Gastroesophageal sphincter (tissue), 4 donors: ENCODE measurements at regions not wholly inside any gene's neighbourhood (a gene's known extent, or its start where the extent isn't known, plus 50 kb on each side); places are given as distances from the start of the nearest gene placed in this dataset.

Experiments
- ATAC-seq: fragments of 150-250 bp; one replicate; pipeline ENCODE4 v1.9.1; 2016; ENCODE audit warnings: mild to moderate bottlenecking, moderate library complexity
- H3K27ac ChIP-seq, 4 donors: fragments of 200-600 bp; sonication (generic) in 3 of 4; 1 replicate in 3 of 4; 2 replicates in 1 of 4; pipeline ENCODE4 v1.5.1; 2016 to 2019
- H3K27me3 ChIP-seq: fragments of 200-600 bp; sonication (generic); one replicate; pipeline ENCODE4 v1.5.1; 2019
- H3K36me3 ChIP-seq, 2 donors: fragments of 200-600 bp; sonication (generic); one replicate each; pipeline ENCODE4 v1.5.1; 2019; ENCODE audit warnings: control low read depth in 1 of 2
- H3K4me1 ChIP-seq, 3 donors: fragments of 200-600 bp; sonication (generic); 1 replicate in 2 of 3; 2 replicates in 1 of 3; pipeline ENCODE4 v1.5.1; 2016 to 2019; ENCODE audit warnings: control low read depth in 2 of 3
- H3K4me3 ChIP-seq, 2 donors: fragments of 200-600 bp; sonication (generic); one replicate each; pipeline ENCODE4 v1.5.1; 2019; ENCODE audit warnings: mild to moderate bottlenecking in 1 of 2, moderate library complexity in 1 of 2
- H3K9me3 ChIP-seq, 3 donors: fragments of 200-600 bp; sonication (generic); one replicate each; pipeline ENCODE4 v1.5.1; 2017 to 2019; ENCODE audit warnings: control low read depth in 2 of 3
- EP300 ChIP-seq: sonication (generic); formaldehyde crosslinking; IDR thresholded peaks from one replicate; pipeline ENCODE4 v1.6.1; 2017; ENCODE audit warnings: antibody characterized with exemption, mild to moderate bottlenecking
- POLR2A ChIP-seq, 2 donors: fragments of 450-650 bp; IDR thresholded peaks; one replicate each; pipeline ENCODE4 v1.6.1; 2017; ENCODE audit warnings: antibody characterized with exemption in 2 of 2, mild to moderate bottlenecking in 2 of 2, moderate library complexity in 1 of 2
- POLR2AphosphoS5 ChIP-seq: sonication (generic); formaldehyde crosslinking; IDR thresholded peaks from one replicate; pipeline ENCODE4 v1.6.1; 2017; ENCODE audit warnings: antibody characterized with exemption
- WGBS, 2 donors: methylation state at CpG; one replicate each; pipeline ENCODE4 v1.1.5; 2018; ENCODE audit warnings: low coverage in 1 of 2; 5-methylcytosine and 5-hydroxymethylcytosine counted together
- TF ChIP-seq, protein P1 (sequence below), 4 experiments: fragments of 200-600 bp in 2 of 4; fragments of 450-650 bp in 2 of 4; sonication (generic) in 1 of 4; IDR thresholded peaks; one replicate each; pipeline ENCODE4 v1.5.1; 2017 to 2019; ENCODE audit warnings: antibody characterized with exemption in 4 of 4, mild to moderate bottlenecking in 2 of 4, moderate library complexity in 2 of 4

DNA sequence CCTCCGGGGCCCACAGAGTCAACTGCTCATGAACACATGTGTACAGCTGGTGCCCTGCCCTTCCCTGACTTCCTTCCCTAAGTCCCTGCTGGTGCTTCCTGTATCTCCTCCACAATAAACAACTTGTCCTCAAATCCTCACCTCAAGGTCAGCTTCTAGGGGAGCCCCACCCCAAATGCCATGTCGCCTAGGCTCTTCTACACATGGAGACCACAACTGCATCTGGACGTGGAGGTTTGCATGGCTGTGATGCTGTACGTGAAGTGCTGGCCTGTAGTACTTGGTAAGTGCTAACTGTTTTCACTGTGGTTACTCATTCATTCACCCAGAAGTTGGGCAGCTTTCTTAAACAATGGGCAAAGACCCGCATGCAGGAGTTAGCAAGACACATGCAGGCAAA, 359.5 kb downstream of the SHANK2 start:
- no peak overlapping the region for H3K27ac ChIP-seq
- peaks cover 0 to 8% (median 0%) of the 10 kb centered on the region in 3 donors for H3K9me3 ChIP-seq
- no peak for TF ChIP-seq POLR2AphosphoS5
- no peak for TF ChIP-seq EP300
- TF ChIP-seq, protein P1, sequence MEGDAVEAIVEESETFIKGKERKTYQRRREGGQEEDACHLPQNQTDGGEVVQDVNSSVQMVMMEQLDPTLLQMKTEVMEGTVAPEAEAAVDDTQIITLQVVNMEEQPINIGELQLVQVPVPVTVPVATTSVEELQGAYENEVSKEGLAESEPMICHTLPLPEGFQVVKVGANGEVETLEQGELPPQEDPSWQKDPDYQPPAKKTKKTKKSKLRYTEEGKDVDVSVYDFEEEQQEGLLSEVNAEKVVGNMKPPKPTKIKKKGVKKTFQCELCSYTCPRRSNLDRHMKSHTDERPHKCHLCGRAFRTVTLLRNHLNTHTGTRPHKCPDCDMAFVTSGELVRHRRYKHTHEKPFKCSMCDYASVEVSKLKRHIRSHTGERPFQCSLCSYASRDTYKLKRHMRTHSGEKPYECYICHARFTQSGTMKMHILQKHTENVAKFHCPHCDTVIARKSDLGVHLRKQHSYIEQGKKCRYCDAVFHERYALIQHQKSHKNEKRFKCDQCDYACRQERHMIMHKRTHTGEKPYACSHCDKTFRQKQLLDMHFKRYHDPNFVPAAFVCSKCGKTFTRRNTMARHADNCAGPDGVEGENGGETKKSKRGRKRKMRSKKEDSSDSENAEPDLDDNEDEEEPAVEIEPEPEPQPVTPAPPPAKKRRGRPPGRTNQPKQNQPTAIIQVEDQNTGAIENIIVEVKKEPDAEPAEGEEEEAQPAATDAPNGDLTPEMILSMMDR (IDR thresholded peaks at IDR 0.05) = no peak
- no peak for TF ChIP-seq POLR2A (IDR thresholded peaks at IDR 0.05)
- no peaks in the 10 kb centered on the region for H3K27me3 ChIP-seq
- no peak for ATAC-seq
- no peaks in the 10 kb centered on the region for H3K4me1 ChIP-seq
- no peaks in the 10 kb centered on the region for H3K36me3 ChIP-seq
- H3K4me3 ChIP-seq = no peak overlapping the region
- WGBS, 2 donors = 73% methylated on average over 4 of the region's 5 CpGs; no CpG with 5 or more reads in 1 of the 2 donors

DNA sequence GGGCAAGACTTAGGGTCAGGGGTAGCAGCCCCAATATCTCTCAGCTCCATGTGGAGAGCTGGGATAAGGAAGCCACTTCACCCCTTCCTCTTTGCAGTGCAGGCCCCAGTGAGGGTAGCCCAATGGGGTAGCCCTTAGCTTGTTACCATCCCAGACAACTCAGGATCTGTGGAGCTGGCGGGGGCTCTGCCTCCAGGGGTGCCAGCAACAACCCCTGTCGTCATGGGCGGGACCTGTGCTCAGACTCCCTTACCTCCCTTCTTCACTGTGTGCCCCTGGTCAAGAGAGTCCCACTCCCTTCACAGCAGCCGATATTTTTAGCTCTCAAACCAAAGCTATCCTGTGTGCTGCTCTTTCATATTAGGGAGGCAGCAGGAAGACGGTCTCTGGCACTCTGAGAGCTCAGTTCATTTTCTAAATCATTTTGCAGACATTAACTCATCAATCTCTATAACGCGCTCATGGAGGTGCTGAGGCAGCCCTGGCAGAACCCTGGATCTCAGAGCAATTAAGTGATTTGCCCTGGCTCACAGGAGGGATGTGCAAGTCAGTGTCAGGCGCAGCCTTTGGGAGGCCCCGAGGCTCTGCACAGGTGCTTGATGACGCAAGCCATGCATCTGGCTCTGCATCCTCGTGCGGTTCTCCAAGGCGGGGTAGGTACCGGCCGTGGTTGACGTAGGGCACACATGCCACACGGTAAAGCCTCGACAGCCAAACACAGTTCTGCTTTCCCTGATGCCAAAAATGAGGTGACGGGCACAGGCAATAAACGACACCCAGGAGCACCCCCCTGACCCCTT, 357.6 kb downstream of the SHANK2 start:
- no peak for TF ChIP-seq POLR2A (IDR thresholded peaks at IDR 0.05)
- TF ChIP-seq, protein P1 (IDR thresholded peaks at IDR 0.05) = no peak
- TF ChIP-seq EP300 = no peak
- TF ChIP-seq POLR2AphosphoS5 = no peak
- H3K27ac ChIP-seq = no peak overlapping the region
- 82 to 89% methylated on average over 3 to 4 of the region's 20 CpGs for WGBS, 2 donors
- no peak for ATAC-seq
- H3K36me3 ChIP-seq = no peaks in the 10 kb centered on the region
- peaks cover 0 to 8% (median 0%) of the 10 kb centered on the region in 3 donors for H3K9me3 ChIP-seq
- no peaks in the 10 kb centered on the region for H3K4me1 ChIP-seq
- H3K27me3 ChIP-seq = no peaks in the 10 kb centered on the region
- no peak overlapping the region for H3K4me3 ChIP-seq

DNA sequence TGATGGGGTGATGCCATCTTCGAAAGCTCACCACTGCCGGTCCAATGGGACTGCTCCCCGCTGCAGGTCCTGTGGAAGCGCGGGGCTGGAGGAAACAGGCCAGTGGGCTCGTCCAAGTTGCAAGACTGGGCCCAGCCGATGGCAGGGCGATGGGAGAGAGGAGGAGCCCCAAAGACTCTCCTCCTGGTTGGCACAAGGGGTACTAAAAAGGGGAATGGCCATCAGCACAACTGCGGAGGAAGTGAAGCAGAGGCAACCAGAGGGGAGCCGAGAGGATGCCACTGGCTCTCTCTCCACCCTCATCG, 357.1 kb downstream of the SHANK2 start:
- H3K27ac ChIP-seq = no peak overlapping the region
- ATAC-seq = no peak
- H3K27me3 ChIP-seq = no peaks in the 10 kb centered on the region
- no peaks in the 10 kb centered on the region for H3K36me3 ChIP-seq
- H3K4me3 ChIP-seq = no peak overlapping the region
- peaks cover 0 to 8% (median 0%) of the 10 kb centered on the region in 3 donors for H3K9me3 ChIP-seq
- peaks cover 0 to 4% (median 0%) of the 10 kb centered on the region in 3 donors for H3K4me1 ChIP-seq
- 82 to 92% methylated on average over 4 of the region's 11 CpGs for WGBS, 2 donors
- TF ChIP-seq POLR2AphosphoS5 = no peak
- no peak for TF ChIP-seq POLR2A (IDR thresholded peaks at IDR 0.05)
- no peak for TF ChIP-seq EP300
- TF ChIP-seq, protein P1 (IDR thresholded peaks at IDR 0.05) = no peak

DNA sequence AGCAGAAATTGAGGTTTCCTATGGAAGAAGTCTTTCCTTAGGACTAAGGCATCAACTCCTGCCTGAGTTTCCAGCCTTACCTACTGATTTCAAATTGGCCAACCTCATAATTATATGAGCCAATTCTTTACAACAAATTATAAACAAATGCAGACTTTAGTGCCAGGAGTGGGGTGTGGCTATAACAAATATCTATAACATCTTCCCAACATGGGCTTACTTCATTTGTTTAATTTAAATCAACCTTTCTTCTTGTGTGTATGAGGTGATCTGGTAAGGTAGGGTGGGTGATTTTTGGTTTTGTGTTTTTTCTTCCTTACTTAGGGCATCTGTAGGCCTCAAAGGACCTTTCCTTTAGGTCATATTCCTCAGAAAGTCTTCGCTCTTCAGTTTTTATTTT, 354.9 kb downstream of the SHANK2 start:
- TF ChIP-seq EP300 = no peak
- WGBS, 2 donors = 100% methylated on average over 1 of the region's 1 CpG
- Histone ChIP-seq H3K27ac (no peak overlapping the region), H3K27me3 (no peaks in the 10 kb centered on the region), H3K4me1 (peaks cover 0 to 25% (median 3%) of the 10 kb centered on the region in 3 donors), H3K36me3 (no peaks in the 10 kb centered on the region), H3K4me3 (no peak overlapping the region), H3K9me3 (peaks cover 0 to 8% (median 0%) of the 10 kb centered on the region in 3 donors)
- no peak for ATAC-seq

DNA sequence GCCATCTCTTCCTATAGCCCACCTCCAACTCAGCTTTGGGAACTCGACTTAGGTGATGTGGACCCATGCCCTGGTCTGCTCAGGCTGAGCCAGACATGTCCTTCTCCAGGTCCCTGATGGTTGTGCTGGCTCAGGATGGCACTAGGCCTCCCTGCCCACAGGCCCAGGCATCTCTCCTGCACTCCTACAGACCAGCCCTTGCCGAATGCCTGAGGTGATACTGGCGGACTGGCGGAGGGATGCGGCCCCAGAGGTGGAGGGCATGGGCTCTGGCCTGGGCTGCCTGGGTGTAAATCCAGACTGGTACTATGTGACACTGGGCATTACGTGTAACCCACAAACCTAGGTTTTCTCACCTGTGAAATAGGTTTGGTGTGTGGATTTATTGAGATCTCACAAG, 352.8 kb downstream of the SHANK2 start:
- ATAC-seq = no peak
- H3K27me3 ChIP-seq = no peaks in the 10 kb centered on the region
- H3K4me1 ChIP-seq = peaks cover 0 to 31% (median 3%) of the 10 kb centered on the region in 3 donors
- WGBS, 2 donors = 73% methylated on average over 2 of the region's 6 CpGs; no CpG with 5 or more reads in 1 of the 2 donors
- H3K36me3 ChIP-seq = no peaks in the 10 kb centered on the region
- no peak overlapping the region for H3K4me3 ChIP-seq
- no peak overlapping the region for H3K27ac ChIP-seq
- TF ChIP-seq EP300 (no peak), POLR2A (IDR thresholded peaks at IDR 0.05) (no peak), POLR2AphosphoS5 (no peak)
- TF ChIP-seq, protein P1 (IDR thresholded peaks at IDR 0.05) = no peak
- peaks cover 0 to 8% (median 0%) of the 10 kb centered on the region in 3 donors for H3K9me3 ChIP-seq
